ENCODE measurements at regions not wholly inside any gene's neighbourhood (a gene's known extent, or its start where the extent isn't known, plus 50 kb on each side); places are given as distances from the start of the nearest gene placed in this dataset.

DNA sequence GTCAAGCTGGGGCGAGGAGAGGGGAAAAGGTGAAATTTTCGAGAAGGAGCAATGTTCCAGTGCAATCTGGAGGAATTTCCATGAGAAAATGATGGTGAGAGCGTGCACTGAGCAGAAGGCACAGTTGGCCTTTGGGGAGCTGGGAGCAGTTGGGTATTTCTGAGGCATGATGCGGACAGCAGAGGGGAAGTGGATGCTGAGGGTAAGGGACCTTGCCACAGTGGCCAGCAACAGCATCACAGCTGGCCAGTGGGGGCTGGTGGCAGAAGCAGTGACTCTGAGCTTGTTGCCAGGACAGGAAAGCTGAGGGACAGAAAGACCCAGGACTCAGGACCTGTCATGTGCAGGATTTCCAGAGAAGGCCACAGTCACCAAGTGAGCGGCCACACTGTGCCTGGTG lies 98.9 kb downstream of the LSM3 start:
- TF ChIP-seq POLR2A (IDR thresholded peaks at IDR 0.05; ENCODE audit: low read depth, low read length) (no peak), TAF1 (IDR thresholded peaks at IDR 0.05; ENCODE audit: borderline replicate concordance, low read depth, low read length) (no peak)
